ENCODE measurements at regions not wholly inside any gene's neighbourhood (a gene's known extent, or its start where the extent isn't known, plus 50 kb on each side); places are given as distances from the start of the nearest gene placed in this dataset.

- in situ Hi-C loops (cut with MboI; ENCODE audit: low pct_unique_long_range_greater_than_20kb, low sequenced_read_pairs): no loop called here
- DNase-seq: no peak
Observed at GRCh38 chr5:122702524-122702875, 72.4 kb upstream of the SNX2 start.

- no peak for DNase-seq
- in situ Hi-C loops (cut with MboI; ENCODE audit: low pct_unique_long_range_greater_than_20kb, low sequenced_read_pairs): no loop called here
Observed at GRCh38 chr5:122703203-122703602, 71.7 kb upstream of the SNX2 start.

- peak; percentile 49 for DNase-seq
Observed at GRCh38 chr5:122704247-122705036, 70.4 kb upstream of the SNX2 start.

GRCh38 chr5:122705851-122706250 lies 69.0 kb upstream of the SNX2 start:
- in situ Hi-C loops (cut with MboI; ENCODE audit: low pct_unique_long_range_greater_than_20kb, low sequenced_read_pairs): no loop called here
- no peak for DNase-seq

More at GRCh38 chr5:122704247-122705036, 70.4 kb upstream of the SNX2 start:
- in situ Hi-C loops (cut with MboI; ENCODE audit: low pct_unique_long_range_greater_than_20kb, low sequenced_read_pairs): no loop called here

GRCh38 chr5:122707796-122708195 lies 67.1 kb upstream of the SNX2 start:
- DNase-seq: no peak
- in situ Hi-C loops (cut with MboI; ENCODE audit: low pct_unique_long_range_greater_than_20kb, low sequenced_read_pairs): no loop called here

GRCh38 chr5:122713041-122713440 lies 61.8 kb upstream of the SNX2 start:
- DNase-seq: no peak
- in situ Hi-C loops (cut with MboI; ENCODE audit: low pct_unique_long_range_greater_than_20kb, low sequenced_read_pairs): no loop called here

- no peak for DNase-seq
- in situ Hi-C loops (cut with MboI; ENCODE audit: low pct_unique_long_range_greater_than_20kb, low sequenced_read_pairs): no loop called here
Observed at GRCh38 chr5:122715095-122715494, 59.8 kb upstream of the SNX2 start.

GRCh38 chr5:122718611-122719010 lies 56.3 kb upstream of the SNX2 start:
- in situ Hi-C loops (cut with MboI; ENCODE audit: low pct_unique_long_range_greater_than_20kb, low sequenced_read_pairs): no loop called here
- DNase-seq: no peak

GRCh38 chr5:122719991-122720746 lies 54.7 kb upstream of the SNX2 start:
- in situ Hi-C loops (cut with MboI; ENCODE audit: low pct_unique_long_range_greater_than_20kb, low sequenced_read_pairs): no loop called here
- no peak for DNase-seq

GRCh38 chr5:122721127-122721526 lies 53.8 kb upstream of the SNX2 start:
- DNase-seq: no peak
- in situ Hi-C loops (cut with MboI; ENCODE audit: low pct_unique_long_range_greater_than_20kb, low sequenced_read_pairs): no loop called here

GRCh38 chr5:122722341-122722740 lies 52.5 kb upstream of the SNX2 start:
- no peak for DNase-seq
- in situ Hi-C loops (cut with MboI; ENCODE audit: low pct_unique_long_range_greater_than_20kb, low sequenced_read_pairs): no loop called here

GRCh38 chr5:122723606-122724352 lies 51.1 kb upstream of the SNX2 start:
- DNase-seq: no peak
- in situ Hi-C loops (cut with MboI; ENCODE audit: low pct_unique_long_range_greater_than_20kb, low sequenced_read_pairs): no loop called here
